ENCODE measurements at regions not wholly inside any gene's neighbourhood (a gene's known extent, or its start where the extent isn't known, plus 50 kb on each side); places are given as distances from the start of the nearest gene placed in this dataset.
A peak's percentile ranks its signal among the peaks of the same experiment; 100 is the strongest.

DNA sequence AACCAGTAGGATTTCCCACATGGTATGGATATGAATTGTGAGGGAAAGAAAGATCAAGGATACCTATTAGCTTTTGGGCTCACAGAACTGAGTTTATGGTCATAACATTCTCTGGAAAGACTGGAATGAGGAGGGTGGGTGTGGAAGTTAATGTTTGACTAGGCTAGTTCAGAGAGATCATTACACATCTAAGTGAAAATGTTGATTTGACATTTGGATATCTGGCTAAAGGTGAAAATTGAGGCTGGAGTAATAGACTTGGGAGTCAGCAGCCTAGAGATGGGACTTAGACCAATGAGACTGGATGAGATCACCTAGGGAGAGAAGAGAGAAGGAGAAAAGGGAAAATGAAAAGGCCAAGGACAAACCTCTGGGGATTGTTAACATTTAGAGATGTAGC lies 437.3 kb downstream of the CCSER2 start:
- no peak overlapping the region for H2BK120ac ChIP-seq (ENCODE audit: insufficient read depth, low read length, poor library complexity)
- no peak overlapping the region for H4K91ac ChIP-seq (ENCODE audit: low read depth, low read length)
- H3K23ac ChIP-seq (ENCODE audit: low read length): no peak overlapping the region
- no peak overlapping the region for H2AK5ac ChIP-seq (ENCODE audit: low read length)
- no peak overlapping the region for H2BK5ac ChIP-seq (ENCODE audit: low read depth, low read length, poor library complexity)
- H3K27ac ChIP-seq (ENCODE audit: low read depth, low read length): no peak overlapping the region
- H3K9ac ChIP-seq (ENCODE audit: low read length): no peak overlapping the region
- H3K27me3 ChIP-seq (ENCODE audit: insufficient read depth, low read length): no peaks in the 10 kb centered on the region
- no peak overlapping the region for H4K12ac ChIP-seq (ENCODE audit: low read depth, low read length)
- H3K4ac ChIP-seq (ENCODE audit: low read depth, low read length): no peak overlapping the region
- H4K8ac ChIP-seq (ENCODE audit: low read depth, low read length): no peak overlapping the region
- H3K79me1 ChIP-seq (ENCODE audit: low read length): no peaks in the 10 kb centered on the region
- H2BK12ac ChIP-seq (ENCODE audit: low read length): no peak overlapping the region
- H3K36me3 ChIP-seq (ENCODE audit: control insufficient read depth in 1 of 2, insufficient read depth in 2 of 2, low read length in 2 of 2): no peaks in the 10 kb centered on the region
- DNase-seq: no peak
- no peaks in the 10 kb centered on the region for H3K4me1 ChIP-seq (ENCODE audit: control insufficient read depth in 1 of 2, insufficient read depth in 2 of 2, low read length in 2 of 2)
- H3K9me3 ChIP-seq (ENCODE audit: insufficient read depth, low read depth, low read length): peaks cover 4% of the 10 kb centered on the region
- no peak overlapping the region for H3K4me3 ChIP-seq (ENCODE audit: low read depth, low read length)
- no peak overlapping the region for H3K14ac ChIP-seq (ENCODE audit: low read length)
- H3K4me2 ChIP-seq (ENCODE audit: low read length): no peak overlapping the region
- no peaks in the 10 kb centered on the region for H3K79me2 ChIP-seq (ENCODE audit: control insufficient read depth, insufficient read depth, low read length, poor library complexity)
- H2AFZ ChIP-seq (ENCODE audit: insufficient read depth, low read length, poor library complexity): no peak overlapping the region
- no peak overlapping the region for H3K18ac ChIP-seq (ENCODE audit: low read length)

DNA sequence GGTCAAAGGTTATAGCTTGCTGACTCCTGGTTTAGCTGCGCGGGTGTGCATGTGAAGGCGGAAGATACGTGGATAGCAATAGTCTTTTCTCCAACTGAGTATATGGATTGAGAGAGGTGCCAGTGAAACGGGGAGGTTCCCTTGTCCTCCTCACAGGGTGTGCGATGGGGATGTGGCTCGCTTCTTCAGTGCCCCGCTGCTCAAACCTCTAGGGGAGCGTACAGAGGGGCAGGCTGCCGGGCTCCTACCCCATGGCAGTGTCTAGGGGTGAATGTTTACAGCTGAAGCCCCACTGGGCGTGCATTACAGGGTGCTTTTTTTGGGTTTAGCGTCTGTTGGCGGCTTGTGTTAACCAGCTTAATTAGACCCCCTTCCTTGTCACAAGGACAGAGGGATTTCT lies 438.5 kb downstream of the CCSER2 start:
- H3K18ac ChIP-seq (ENCODE audit: low read length): no peak overlapping the region
- H4K12ac ChIP-seq (ENCODE audit: low read depth, low read length): no peak overlapping the region
- WGBS (ENCODE audit: extremely low coverage, insufficient coverage, insufficient read length): no CpG with 5 or more reads among the region's 13 CpGs
- H3K14ac ChIP-seq (ENCODE audit: low read length): no peak overlapping the region
- H3K4me1 ChIP-seq (ENCODE audit: control insufficient read depth in 1 of 2, insufficient read depth in 2 of 2, low read length in 2 of 2): no peaks in the 10 kb centered on the region
- H4K8ac ChIP-seq (ENCODE audit: low read depth, low read length): no peak overlapping the region
- no peak overlapping the region for H3K4me2 ChIP-seq (ENCODE audit: low read length)
- H2AK5ac ChIP-seq (ENCODE audit: low read length): no peak overlapping the region
- H3K79me2 ChIP-seq (ENCODE audit: control insufficient read depth, insufficient read depth, low read length, poor library complexity): no peaks in the 10 kb centered on the region
- H3K9ac ChIP-seq (ENCODE audit: low read length): no peak overlapping the region
- H3K27me3 ChIP-seq (ENCODE audit: insufficient read depth, low read length): no peaks in the 10 kb centered on the region
- no peaks in the 10 kb centered on the region for H3K36me3 ChIP-seq (ENCODE audit: control insufficient read depth in 1 of 2, insufficient read depth in 2 of 2, low read length in 2 of 2)
- no peak overlapping the region for H3K27ac ChIP-seq (ENCODE audit: low read depth, low read length)
- no peak overlapping the region for H2BK5ac ChIP-seq (ENCODE audit: low read depth, low read length, poor library complexity)
- H3K79me1 ChIP-seq (ENCODE audit: low read length): no peaks in the 10 kb centered on the region
- H3K23ac ChIP-seq (ENCODE audit: low read length): no peak overlapping the region
- peaks cover 4% of the 10 kb centered on the region for H3K9me3 ChIP-seq (ENCODE audit: insufficient read depth, low read depth, low read length)
- DNase-seq: no peak
- H3K4me3 ChIP-seq (ENCODE audit: low read depth, low read length): no peak overlapping the region
- no peak overlapping the region for H4K91ac ChIP-seq (ENCODE audit: low read depth, low read length)
- no peak overlapping the region for H2BK12ac ChIP-seq (ENCODE audit: low read length)
- no peak overlapping the region for H3K4ac ChIP-seq (ENCODE audit: low read depth, low read length)
- no peak overlapping the region for H2BK120ac ChIP-seq (ENCODE audit: insufficient read depth, low read length, poor library complexity)
- H2AFZ ChIP-seq (ENCODE audit: insufficient read depth, low read length, poor library complexity): no peak overlapping the region

DNA sequence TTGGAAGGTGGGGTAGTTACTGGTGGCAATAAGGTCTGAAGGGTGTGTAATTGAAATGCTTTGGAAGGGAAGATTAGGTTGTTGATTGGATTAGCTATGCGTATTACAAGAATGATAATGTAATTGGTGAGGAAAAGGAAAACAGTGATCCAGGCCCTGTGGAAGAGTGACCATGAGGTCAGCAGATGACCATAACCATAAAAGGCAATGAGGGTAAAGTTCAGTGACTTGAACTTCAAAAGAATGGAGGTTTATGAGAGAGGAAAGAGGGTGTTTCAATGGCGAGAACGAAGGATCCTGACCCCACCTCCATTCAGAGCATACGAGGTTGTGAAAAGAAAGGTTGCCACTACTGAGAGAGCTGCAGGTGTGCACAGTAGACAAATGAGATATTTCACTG lies 439.7 kb downstream of the CCSER2 start:
- H4K12ac ChIP-seq (ENCODE audit: low read depth, low read length): no peak overlapping the region
- H3K27me3 ChIP-seq (ENCODE audit: insufficient read depth, low read length): no peaks in the 10 kb centered on the region
- no peak overlapping the region for H3K14ac ChIP-seq (ENCODE audit: low read length)
- no peak overlapping the region for H4K8ac ChIP-seq (ENCODE audit: low read depth, low read length)
- no peak overlapping the region for H2BK5ac ChIP-seq (ENCODE audit: low read depth, low read length, poor library complexity)
- H3K9ac ChIP-seq (ENCODE audit: low read length): no peak overlapping the region
- H3K4ac ChIP-seq (ENCODE audit: low read depth, low read length): no peak overlapping the region
- no peaks in the 10 kb centered on the region for H3K4me1 ChIP-seq (ENCODE audit: control insufficient read depth in 1 of 2, insufficient read depth in 2 of 2, low read length in 2 of 2)
- H3K18ac ChIP-seq (ENCODE audit: low read length): no peak overlapping the region
- no peak overlapping the region for H2AK5ac ChIP-seq (ENCODE audit: low read length)
- WGBS (ENCODE audit: extremely low coverage, insufficient coverage, insufficient read length): 100% methylated on average over 1 of the region's 4 CpGs
- H2AFZ ChIP-seq (ENCODE audit: insufficient read depth, low read length, poor library complexity): no peak overlapping the region
- no peak overlapping the region for H2BK120ac ChIP-seq (ENCODE audit: insufficient read depth, low read length, poor library complexity)
- no peaks in the 10 kb centered on the region for H3K79me1 ChIP-seq (ENCODE audit: low read length)
- no peaks in the 10 kb centered on the region for H3K79me2 ChIP-seq (ENCODE audit: control insufficient read depth, insufficient read depth, low read length, poor library complexity)
- no peak overlapping the region for H2BK12ac ChIP-seq (ENCODE audit: low read length)
- H3K4me3 ChIP-seq (ENCODE audit: low read depth, low read length): no peak overlapping the region
- H3K36me3 ChIP-seq (ENCODE audit: control insufficient read depth in 1 of 2, insufficient read depth in 2 of 2, low read length in 2 of 2): no peaks in the 10 kb centered on the region
- H3K23ac ChIP-seq (ENCODE audit: low read length): no peak overlapping the region
- no peak overlapping the region for H3K27ac ChIP-seq (ENCODE audit: low read depth, low read length)
- H3K9me3 ChIP-seq (ENCODE audit: insufficient read depth, low read depth, low read length): peaks cover 4% of the 10 kb centered on the region
- H3K4me2 ChIP-seq (ENCODE audit: low read length): no peak overlapping the region
- no peak overlapping the region for H4K91ac ChIP-seq (ENCODE audit: low read depth, low read length)
- DNase-seq: no peak

DNA sequence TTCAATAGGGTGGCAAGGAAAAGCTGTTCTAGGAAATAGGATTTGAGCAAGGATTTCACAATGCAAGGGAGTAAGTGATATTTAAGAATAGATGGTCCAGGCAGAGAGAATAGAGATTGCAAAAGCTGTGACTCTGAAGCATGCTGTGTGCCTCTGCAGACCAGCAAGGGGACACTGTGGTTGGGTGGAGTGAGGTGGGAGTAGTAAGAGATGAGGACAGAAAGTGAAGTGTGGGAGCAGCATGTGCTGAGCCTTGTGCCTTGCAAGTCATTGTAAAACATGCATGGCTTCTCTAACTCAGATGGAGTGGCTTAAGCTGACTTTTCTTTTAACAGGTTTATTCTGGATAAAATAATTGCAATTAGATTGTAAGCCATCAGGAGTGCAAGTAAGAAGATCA lies 442.4 kb downstream of the CCSER2 start:
- H4K12ac ChIP-seq (ENCODE audit: low read depth, low read length): no peak overlapping the region
- no peak overlapping the region for H2BK12ac ChIP-seq (ENCODE audit: low read length)
- H3K27me3 ChIP-seq (ENCODE audit: insufficient read depth, low read length): no peaks in the 10 kb centered on the region
- no peak for DNase-seq
- H3K79me2 ChIP-seq (ENCODE audit: control insufficient read depth, insufficient read depth, low read length, poor library complexity): no peaks in the 10 kb centered on the region
- H3K4ac ChIP-seq (ENCODE audit: low read depth, low read length): no peak overlapping the region
- H2BK5ac ChIP-seq (ENCODE audit: low read depth, low read length, poor library complexity): no peak overlapping the region
- no peak overlapping the region for H3K18ac ChIP-seq (ENCODE audit: low read length)
- H4K91ac ChIP-seq (ENCODE audit: low read depth, low read length): no peak overlapping the region
- no peak overlapping the region for H2AFZ ChIP-seq (ENCODE audit: insufficient read depth, low read length, poor library complexity)
- peaks cover 4% of the 10 kb centered on the region for H3K9me3 ChIP-seq (ENCODE audit: insufficient read depth, low read depth, low read length)
- no peak overlapping the region for H3K23ac ChIP-seq (ENCODE audit: low read length)
- H3K14ac ChIP-seq (ENCODE audit: low read length): no peak overlapping the region
- H3K9ac ChIP-seq (ENCODE audit: low read length): no peak overlapping the region
- H2BK120ac ChIP-seq (ENCODE audit: insufficient read depth, low read length, poor library complexity): no peak overlapping the region
- H3K27ac ChIP-seq (ENCODE audit: low read depth, low read length): no peak overlapping the region
- no peak overlapping the region for H2AK5ac ChIP-seq (ENCODE audit: low read length)
- no peak overlapping the region for H3K4me2 ChIP-seq (ENCODE audit: low read length)
- no peaks in the 10 kb centered on the region for H3K36me3 ChIP-seq (ENCODE audit: control insufficient read depth in 1 of 2, insufficient read depth in 2 of 2, low read length in 2 of 2)
- H3K4me1 ChIP-seq (ENCODE audit: control insufficient read depth in 1 of 2, insufficient read depth in 2 of 2, low read length in 2 of 2): no peaks in the 10 kb centered on the region
- H3K79me1 ChIP-seq (ENCODE audit: low read length): no peaks in the 10 kb centered on the region
- no peak overlapping the region for H4K8ac ChIP-seq (ENCODE audit: low read depth, low read length)
- no peak overlapping the region for H3K4me3 ChIP-seq (ENCODE audit: low read depth, low read length)

DNA sequence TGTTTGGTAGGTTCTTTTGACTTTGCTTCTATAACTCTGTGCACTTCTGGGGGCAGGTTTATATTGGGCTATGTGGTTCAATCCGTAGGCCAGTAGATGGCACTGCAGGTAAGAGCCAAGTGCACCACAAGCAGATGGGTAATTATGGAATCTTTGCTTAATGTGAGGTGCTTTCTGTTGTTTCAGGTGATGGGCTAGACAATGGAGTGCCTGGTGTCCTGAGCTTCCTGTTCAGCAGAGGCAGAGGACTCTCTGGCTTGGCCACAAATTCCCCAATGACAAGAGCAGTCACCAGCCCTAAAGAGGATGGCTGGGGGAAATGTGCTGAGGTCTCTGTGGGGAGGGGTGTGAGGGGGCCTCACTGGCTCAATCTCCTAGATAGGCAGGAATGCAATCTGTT lies 455.0 kb downstream of the CCSER2 start:
- H3K9me3 ChIP-seq (ENCODE audit: insufficient read depth, low read depth, low read length): no peaks in the 10 kb centered on the region
- no peaks in the 10 kb centered on the region for H3K36me3 ChIP-seq (ENCODE audit: control insufficient read depth in 1 of 2, insufficient read depth in 2 of 2, low read length in 2 of 2)
- H3K4me1 ChIP-seq (ENCODE audit: control insufficient read depth in 1 of 2, insufficient read depth in 2 of 2, low read length in 2 of 2): no peaks in the 10 kb centered on the region
- no peak overlapping the region for H3K4me3 ChIP-seq (ENCODE audit: low read depth, low read length)
- no peak overlapping the region for H2BK120ac ChIP-seq (ENCODE audit: insufficient read depth, low read length, poor library complexity)
- H4K12ac ChIP-seq (ENCODE audit: low read depth, low read length): no peak overlapping the region
- H4K91ac ChIP-seq (ENCODE audit: low read depth, low read length): no peak overlapping the region
- H2AK5ac ChIP-seq (ENCODE audit: low read length): no peak overlapping the region
- no peak overlapping the region for H3K14ac ChIP-seq (ENCODE audit: low read length)
- H3K79me1 ChIP-seq (ENCODE audit: low read length): no peaks in the 10 kb centered on the region
- H3K27ac ChIP-seq (ENCODE audit: low read depth, low read length): no peak overlapping the region
- H2BK5ac ChIP-seq (ENCODE audit: low read depth, low read length, poor library complexity): no peak overlapping the region
- H3K27me3 ChIP-seq (ENCODE audit: insufficient read depth, low read length): no peaks in the 10 kb centered on the region
- no peaks in the 10 kb centered on the region for H3K79me2 ChIP-seq (ENCODE audit: control insufficient read depth, insufficient read depth, low read length, poor library complexity)
- H2BK12ac ChIP-seq (ENCODE audit: low read length): no peak overlapping the region
- H2AFZ ChIP-seq (ENCODE audit: insufficient read depth, low read length, poor library complexity): no peak overlapping the region
- no peak overlapping the region for H3K4me2 ChIP-seq (ENCODE audit: low read length)
- peak in 1 of 2 donors; percentile 51 for DNase-seq
- no peak overlapping the region for H3K18ac ChIP-seq (ENCODE audit: low read length)
- no CpG with 5 or more reads among the region's 1 CpG for WGBS (ENCODE audit: extremely low coverage, insufficient coverage, insufficient read length)
- H3K23ac ChIP-seq (ENCODE audit: low read length): no peak overlapping the region
- H4K8ac ChIP-seq (ENCODE audit: low read depth, low read length): no peak overlapping the region
- H3K9ac ChIP-seq (ENCODE audit: low read length): no peak overlapping the region
- no peak overlapping the region for H3K4ac ChIP-seq (ENCODE audit: low read depth, low read length)
